Heart right ventricle (tissue), 16 donors: ENCODE measurements at regions not wholly inside any gene's neighbourhood (a gene's known extent, or its start where the extent isn't known, plus 50 kb on each side); places are given as distances from the start of the nearest gene placed in this dataset.

Experiments used
- ATAC-seq, 8 donors: fragments of 200-7000 bp; cut with Tn5 transposase; one replicate each; pipeline ENCODE4 v1.9.1; 2020; ENCODE audit warnings: mild to moderate bottlenecking in 8 of 8, moderate library complexity in 8 of 8, moderate number of reproducible peaks in 1 of 8
- DNase-seq, 2 donors: peaks; one replicate each; pipeline ENCODE4 v3.0.0-alpha.2; 2020
- H3K27ac ChIP-seq, 10 donors: fragments of 200-600 bp; sonication (generic) in 2 of 10; one replicate each; pipeline versions ENCODE4 v1.5.0 to v1.8.0; 2020 to 2022; ENCODE audit warnings: mild to moderate bottlenecking in 3 of 10
- H3K27me3 ChIP-seq, 7 donors: fragments of 200-600 bp; one replicate each; pipeline ENCODE4 v1.8.0; 2021 to 2022; ENCODE audit warnings: mild to moderate bottlenecking in 2 of 7
- H3K36me3 ChIP-seq, 9 donors: fragments of 200-600 bp; sonication (generic) in 1 of 9; one replicate each; pipeline versions ENCODE4 v1.5.0 to v1.8.0; 2020 to 2022; ENCODE audit warnings: mild to moderate bottlenecking in 2 of 9
- H3K4me1 ChIP-seq, 9 donors: fragments of 200-600 bp; sonication (generic) in 1 of 9; one replicate each; pipeline versions ENCODE4 v1.5.0 to v1.8.0; 2020 to 2022; ENCODE audit warnings: mild to moderate bottlenecking in 4 of 9
- H3K4me3 ChIP-seq, 10 donors: fragments of 200-600 bp; sonication (generic) in 2 of 10; one replicate each; pipeline versions ENCODE4 v1.5.0 to v1.8.0; 2020 to 2022; ENCODE audit warnings: mild to moderate bottlenecking in 7 of 10, moderate library complexity in 2 of 10
- H3K9me3 ChIP-seq, 11 donors: fragments of 200-600 bp in 10 of 11; sonication (generic) in 2 of 11; one replicate each; pipeline versions ENCODE4 v1.5.0 to v1.8.0; 2013 to 2022; ENCODE audit warnings: mild to moderate bottlenecking in 2 of 11, control low read depth in 1 of 11, moderate library complexity in 1 of 11
- CTCF ChIP-seq, 9 donors: fragments of 200-600 bp; sonication (generic) in 2 of 9; IDR thresholded peaks; one replicate each; pipeline versions ENCODE4 v1.5.0 to v1.8.0; 2021 to 2022; ENCODE audit warnings: antibody characterized with exemption in 9 of 9, mild to moderate bottlenecking in 5 of 9, moderate library complexity in 1 of 9
- WGBS, 2 donors: extraction: QIAGEN DNeasy Blood & Tissue Kit; methylation state at CpG; one replicate each; pipeline ENCODE4 v1.1.7; 2013; ENCODE audit warnings: inconsistent platforms in 1 of 2; 5-methylcytosine and 5-hydroxymethylcytosine counted together
- intact Hi-C, 10 donors: fragments of 100-400 bp; cut with DNase I; formaldehyde crosslinking; loops; one replicate each; pipeline versions ENCODE4 v1.11.1 to v1.14.2; 2022
- donor health status: Arrhythmogenic right ventricular cardiomyopathy.
- donor health status: ischemic (EF 13 %, LVEDD 7.1; RV severe dilation, severe dysfunction).
- donor health status: healthy with polysubstance abuse.
- donor health status: DM: no; HTN: yes; CAD: no.
- donor health status: DM: no; HTN: no; CAD: no.
- donor health status: ischemic (EF 25% LVEDD 6.9; RV normal size, moderate dysfunction).
- donor health status: ischemic (EF 25% LVEDD 5.7; RV mildly dilated, moderate dysfunction).
- donor health status: healthy.
- donor health status: DM: yes; HTN: yes; CAD: no.
- donor health status: Ischemic cardiomyopathy.
- donor health status: ischemic (EF 35%, LVEDD 5.7; RV mildly dilated, moderate dysfunction).
- donor health status: nonischemic (EF 11% LVEDD 7.7; RV severe dilation, severe dysfunction).
- donor health status: DM: yes; HTN: yes; CAD: no.
- donor health status: PGD.
- donor health status: ischemic (EF 29% LVEDD 5.4; RV normal size, mild dysfunction).
- donor health status: nonischemic (EF 23%, LVEDD 6.1; RV moderate dilation, normal function).

- intact Hi-C loops: no loop called here
- Histone ChIP-seq H3K9me3 (peaks cover 0 to 21% (median 0%) of the 10 kb centered on the region in 11 donors), H3K27me3 (no peaks in the 10 kb centered on the region), H3K4me1 (no peaks in the 10 kb centered on the region), H3K36me3 (no peaks in the 10 kb centered on the region), H3K27ac (peak overlapping the region in 1 of 10 donors; percentile 39), H3K4me3 (no peak overlapping the region)
- ATAC-seq (peak in 1 of 8 donors; percentile 42), DNase-seq (no peak)
- TF ChIP-seq CTCF (IDR thresholded peaks at IDR 0.05): no peak
- WGBS, 2 donors: 69 to 75% methylated on average over 5 of the region's 5 CpGs
Measured at GRCh38 chr10:10110844-10111490, 906.7 kb upstream of the CELF2 start.

GRCh38 chr10:10118131-10118530 is 899.5 kb upstream of the CELF2 start:
- intact Hi-C loops: no loop called here
- Histone ChIP-seq H3K27ac (no peak overlapping the region), H3K27me3 (no peaks in the 10 kb centered on the region), H3K9me3 (peaks cover 0 to 29% (median 0%) of the 10 kb centered on the region in 11 donors), H3K36me3 (no peaks in the 10 kb centered on the region), H3K4me3 (no peak overlapping the region), H3K4me1 (peaks cover 0 to 12% (median 0%) of the 10 kb centered on the region in 9 donors)
- no peak for ATAC-seq
- TF ChIP-seq CTCF (IDR thresholded peaks at IDR 0.05): no peak
- WGBS, 2 donors: 92 to 96% methylated on average over 1 of the region's 1 CpG
- DNase-seq: no peak

GRCh38 chr10:10120671-10121070 is 897.0 kb upstream of the CELF2 start:
- no peak overlapping the region for H3K4me3 ChIP-seq
- no peak for TF ChIP-seq CTCF (IDR thresholded peaks at IDR 0.05)
- H3K9me3 ChIP-seq: peaks cover 0 to 25% (median 0%) of the 10 kb centered on the region in 11 donors
- no peaks in the 10 kb centered on the region for H3K36me3 ChIP-seq
- no peak for DNase-seq
- intact Hi-C loops: no loop called here
- peaks cover 0 to 12% (median 0%) of the 10 kb centered on the region in 9 donors for H3K4me1 ChIP-seq
- H3K27me3 ChIP-seq: no peaks in the 10 kb centered on the region
- 23 to 27% methylated on average over 3 of the region's 3 CpGs for WGBS, 2 donors
- ATAC-seq: peak in 1 of 8 donors; percentile 41
- peak overlapping the region in 1 of 10 donors; percentile 3 for H3K27ac ChIP-seq

- intact Hi-C loops: no loop called here
- Histone ChIP-seq H3K9me3 (peaks cover 0 to 10% (median 0%) of the 10 kb centered on the region in 11 donors), H3K27me3 (no peaks in the 10 kb centered on the region), H3K4me1 (peaks cover 0 to 6% (median 0%) of the 10 kb centered on the region in 9 donors), H3K27ac (no peak overlapping the region), H3K36me3 (no peaks in the 10 kb centered on the region), H3K4me3 (no peak overlapping the region)
- DNase-seq: no peak
- TF ChIP-seq CTCF (IDR thresholded peaks at IDR 0.05): no peak
- ATAC-seq: no peak
- 56 to 67% methylated on average over 4 of the region's 4 CpGs for WGBS, 2 donors
Measured at GRCh38 chr10:10125676-10126075, 892.0 kb upstream of the CELF2 start.
